ENCODE measurements at regions not wholly inside any gene's neighbourhood (a gene's known extent, or its start where the extent isn't known, plus 50 kb on each side); places are given as distances from the start of the nearest gene placed in this dataset.
A peak's percentile ranks its signal among the peaks of the same experiment; 100 is the strongest.
"Not testable (repeated sequence)": the region's sequence is repeated elsewhere in the genome, so short reads cannot be mapped to it uniquely, and the experiment has no call there.

DNA sequence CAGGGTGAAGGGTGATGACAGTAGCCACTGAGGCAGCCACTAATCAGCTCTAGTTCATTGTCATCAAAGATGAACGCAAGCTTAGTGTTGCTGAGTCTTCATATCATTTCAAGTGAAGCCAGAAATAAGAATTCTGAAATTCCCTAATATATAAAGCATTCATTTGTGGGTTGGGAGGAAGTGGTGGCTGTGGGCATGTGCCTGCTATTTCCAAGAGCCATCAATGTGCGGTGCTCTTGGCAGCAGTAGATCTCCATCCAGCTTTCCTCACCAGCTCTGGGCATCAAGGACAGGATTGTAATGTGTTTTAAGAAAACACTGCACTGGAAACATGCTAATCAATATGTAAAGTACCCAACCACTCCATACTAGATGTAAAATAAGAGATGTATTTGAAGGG, 202.5 kb upstream of the AHR start:
- no peak for DNase-seq

DNA sequence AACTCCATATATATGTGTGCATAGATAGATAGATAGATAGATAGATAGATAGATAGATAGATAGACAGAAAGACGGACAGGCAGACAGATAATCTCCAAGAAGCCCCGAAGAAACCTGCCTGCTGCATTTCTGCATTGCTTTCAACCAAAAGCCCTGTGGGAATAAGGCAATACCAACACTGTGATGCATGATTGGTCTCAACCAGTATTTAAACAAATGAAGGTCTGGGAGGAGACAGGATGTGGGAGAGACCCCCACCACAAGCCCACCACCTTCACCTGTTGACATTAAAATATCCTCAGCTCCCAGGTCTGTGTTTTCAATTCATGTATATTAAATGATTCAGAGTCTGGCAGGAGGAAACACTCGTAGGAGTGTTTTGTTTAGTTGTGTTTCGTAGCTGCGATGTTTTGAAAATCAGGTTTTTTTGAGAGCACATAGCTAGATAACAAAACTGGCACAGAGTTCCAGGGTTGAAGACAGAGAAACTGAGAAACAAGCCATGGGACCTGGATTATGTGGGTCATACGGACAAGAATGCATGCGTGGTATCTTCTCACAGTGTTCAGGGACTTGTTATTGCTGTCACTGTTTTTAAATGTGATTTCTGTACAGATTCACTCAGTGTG, 200.7 kb upstream of the AHR start:
- DNase-seq: no peak

DNA sequence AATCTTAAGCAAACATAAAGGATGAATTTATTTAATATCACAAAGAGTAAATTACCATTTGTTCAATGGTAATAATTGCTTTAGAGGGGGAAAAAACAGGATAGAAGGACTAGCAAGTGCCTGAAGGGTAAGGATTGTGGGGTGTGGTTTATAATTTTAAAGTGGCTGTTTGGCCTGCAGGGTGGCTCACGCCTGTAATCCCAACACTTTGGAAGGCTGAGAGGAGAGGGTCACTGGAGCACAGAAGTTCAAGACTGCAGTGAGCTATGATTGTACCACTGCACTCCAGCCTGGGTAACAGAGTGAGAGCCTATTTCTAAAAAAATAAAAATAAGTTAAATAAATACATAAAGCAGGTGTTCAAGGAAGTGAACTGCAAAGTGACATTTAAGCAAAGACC, 199.9 kb upstream of the AHR start:
- no peak for DNase-seq

DNA sequence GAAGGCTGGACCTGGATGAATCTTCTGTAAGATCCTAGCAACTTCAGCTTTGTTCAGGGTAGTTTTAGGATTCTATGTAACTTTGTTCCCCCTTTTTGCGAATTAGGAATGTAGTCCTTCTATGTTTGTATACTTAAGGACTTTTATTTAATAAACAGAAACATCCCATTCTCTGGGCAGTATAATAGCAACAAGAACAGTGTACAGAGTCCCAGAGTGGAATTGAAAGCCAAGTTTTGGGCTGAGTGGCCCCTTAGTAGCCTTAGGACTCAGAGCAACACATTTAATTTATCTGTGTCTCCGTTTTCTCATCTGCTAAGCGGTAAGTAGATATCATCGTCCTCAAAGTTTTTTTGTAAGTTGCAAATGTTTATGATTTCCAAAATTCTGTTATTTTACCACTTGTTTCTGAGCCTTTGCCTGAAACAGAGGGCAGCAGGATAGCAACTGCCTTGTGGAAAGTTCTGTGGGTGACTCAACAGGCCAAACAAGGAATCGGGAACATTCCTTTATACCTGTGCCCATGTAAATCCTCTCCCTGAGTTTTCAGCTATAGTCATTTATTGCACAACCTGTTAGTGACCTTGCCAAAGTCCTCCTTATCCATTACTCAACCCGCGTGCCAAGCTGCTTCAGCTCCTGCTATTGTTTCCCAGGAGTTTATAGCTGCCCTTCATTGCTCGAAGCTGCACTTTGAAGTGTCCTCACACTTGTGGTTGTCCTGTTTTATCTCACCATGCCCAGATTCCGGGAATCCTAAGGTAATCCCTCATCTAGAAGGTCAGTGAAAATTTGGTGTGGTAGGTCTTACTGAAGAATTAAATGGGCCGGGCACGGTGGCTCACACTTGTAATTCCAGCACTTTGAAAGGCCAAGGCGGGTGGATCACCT, 199.1 kb upstream of the AHR start:
- no peak for DNase-seq

DNA sequence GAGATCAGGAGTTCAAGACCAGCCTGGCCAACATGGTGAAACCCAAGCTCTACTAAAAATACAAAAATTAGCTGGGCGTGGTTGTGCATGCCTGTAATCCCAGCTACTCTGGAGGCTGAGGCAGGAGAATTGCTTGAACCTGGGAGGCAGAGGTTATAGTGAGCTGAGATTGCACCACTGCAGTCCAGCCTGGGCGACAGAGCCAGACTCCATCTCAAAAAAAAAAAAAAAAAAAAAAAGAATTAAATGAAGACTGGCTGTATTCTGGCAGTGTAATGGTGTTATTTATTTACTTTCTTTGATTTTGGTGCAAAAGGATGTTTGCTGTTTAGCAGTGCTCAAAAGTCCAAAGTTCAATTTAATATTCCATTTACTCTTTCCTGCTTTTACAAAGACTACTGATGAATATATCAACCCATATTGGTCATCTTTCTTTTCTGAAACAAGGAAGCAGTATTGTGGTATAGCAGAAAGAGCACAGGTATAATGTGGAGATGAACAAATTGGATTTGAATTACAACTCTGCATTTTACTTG, 198.4 kb upstream of the AHR start:
- not testable (repeated sequence) for DNase-seq

DNA sequence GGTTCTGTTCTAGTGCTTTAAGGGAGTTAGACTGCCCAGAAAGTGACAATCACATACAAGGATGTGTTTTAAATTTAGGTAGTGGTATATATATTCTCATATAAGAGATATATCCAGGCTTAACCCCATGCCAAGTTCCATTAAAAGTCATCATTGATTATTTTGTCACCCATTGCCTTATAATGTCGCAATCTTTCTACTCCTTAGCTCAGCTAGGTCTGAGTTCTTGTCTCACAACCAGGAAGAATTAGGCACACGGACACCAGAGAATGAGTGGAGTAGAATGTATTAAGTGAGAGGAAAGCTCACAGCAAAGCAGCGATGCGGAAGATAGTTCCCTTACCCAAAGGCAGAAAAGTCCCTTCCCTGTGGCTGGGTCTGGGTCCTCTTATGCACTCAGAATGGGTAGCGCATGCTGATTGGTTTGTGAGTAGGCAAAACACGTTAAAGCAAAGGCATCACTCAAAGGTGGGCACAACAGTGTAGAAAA, 197.2 kb upstream of the AHR start:
- DNase-seq: no peak

DNA sequence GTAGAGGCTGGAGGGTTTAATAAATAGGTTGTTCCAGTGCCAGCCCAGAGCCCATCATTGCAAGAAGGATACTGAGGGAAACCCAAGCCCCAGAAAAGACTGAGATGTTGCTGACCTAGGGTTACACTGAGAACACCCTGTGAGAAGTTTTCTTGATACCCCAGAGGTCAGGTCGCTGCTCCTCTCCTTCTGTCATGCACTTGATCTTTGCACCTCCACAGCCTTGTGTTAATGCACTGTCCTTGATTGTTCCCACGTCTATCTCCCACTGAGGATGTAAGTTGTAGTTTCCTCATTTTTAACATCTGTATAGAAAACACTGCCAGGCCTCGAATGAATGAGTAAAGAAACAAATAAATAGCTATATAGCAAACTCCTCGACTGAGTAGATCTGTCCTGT, 195.3 kb upstream of the AHR start:
- DNase-seq: no peak

DNA sequence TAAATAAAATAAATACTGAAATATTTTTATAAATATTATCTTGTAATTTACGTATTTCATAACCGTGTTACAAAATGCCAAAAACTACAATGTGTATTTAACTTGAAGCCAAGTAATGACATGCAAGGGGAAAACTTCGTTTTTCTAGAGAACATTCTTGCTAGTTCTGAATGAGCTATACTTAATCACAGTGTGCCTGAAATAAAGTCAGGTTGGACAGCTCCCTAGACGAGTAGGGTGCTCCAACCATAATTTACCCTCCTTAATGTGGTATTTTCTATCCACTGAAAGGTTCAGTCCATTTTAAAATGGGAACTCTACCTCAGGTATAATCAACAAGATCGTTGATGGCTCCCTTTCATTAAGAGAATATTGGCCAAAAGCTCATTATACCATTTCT, 194.5 kb upstream of the AHR start:
- DNase-seq: no peak

DNA sequence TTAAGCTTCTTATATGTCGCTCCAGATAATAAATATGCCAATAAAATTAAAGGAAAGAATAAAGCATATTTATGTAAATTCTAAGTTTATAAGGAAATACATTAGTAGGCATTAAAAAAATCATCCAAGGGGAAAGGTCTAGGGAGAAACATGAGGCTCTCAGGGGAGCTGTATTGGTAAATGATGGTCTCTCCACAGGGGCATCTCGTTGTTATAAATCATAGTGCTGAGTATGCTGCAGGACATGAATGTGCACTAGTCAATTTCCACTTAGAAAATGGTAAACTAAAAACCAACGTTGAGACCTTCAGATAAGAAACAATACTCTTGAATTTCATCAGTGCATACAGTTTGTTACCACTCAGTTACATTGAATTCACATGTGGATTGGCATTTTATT, 194.0 kb upstream of the AHR start:
- DNase-seq: no peak

DNA sequence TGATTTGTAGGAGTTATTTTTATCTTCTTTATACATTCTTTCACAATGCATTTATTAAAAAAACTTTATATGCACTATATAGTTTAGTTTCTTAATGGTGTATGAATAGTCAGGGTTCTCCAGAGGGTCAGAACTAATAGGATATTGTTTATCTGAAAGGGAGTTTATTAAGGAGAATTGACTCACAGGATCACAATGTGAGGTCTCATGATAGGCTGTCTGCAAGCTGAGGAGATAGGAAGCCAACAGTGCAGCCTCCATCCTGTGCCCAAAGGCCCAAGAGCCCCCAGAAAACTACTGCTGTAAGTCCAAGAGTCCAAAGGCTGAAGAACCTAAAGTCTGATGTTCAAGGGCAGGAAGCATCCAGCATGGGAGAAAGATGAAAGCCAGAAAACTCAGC, 192.8 kb upstream of the AHR start:
- DNase-seq: no peak

DNA sequence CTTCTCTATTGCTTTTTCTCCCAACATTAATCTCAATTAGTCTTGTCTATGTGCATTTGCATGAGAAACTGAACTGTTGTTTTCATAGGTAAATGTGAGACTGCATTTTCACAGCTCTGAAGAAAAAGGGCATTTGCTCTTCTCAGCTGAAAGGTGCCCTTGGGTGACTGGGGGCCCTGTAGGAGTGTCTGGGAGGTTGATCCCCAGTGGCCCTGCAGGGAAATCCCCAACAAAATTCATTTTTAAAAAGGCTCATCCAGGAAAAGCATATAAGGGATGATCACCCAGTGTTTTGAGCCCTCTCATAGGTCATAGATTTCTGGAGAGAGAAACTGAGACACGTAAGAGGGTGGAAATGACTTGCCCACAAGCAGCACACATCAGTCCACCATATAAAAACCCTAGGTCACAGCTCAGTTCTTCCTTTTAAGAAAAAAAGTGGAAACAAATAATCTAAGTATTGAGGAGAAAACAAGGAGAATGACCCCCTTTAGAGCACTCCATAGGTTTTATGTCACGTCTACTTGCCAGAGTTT, 190.3 kb upstream of the AHR start:
- DNase-seq: no peak

DNA sequence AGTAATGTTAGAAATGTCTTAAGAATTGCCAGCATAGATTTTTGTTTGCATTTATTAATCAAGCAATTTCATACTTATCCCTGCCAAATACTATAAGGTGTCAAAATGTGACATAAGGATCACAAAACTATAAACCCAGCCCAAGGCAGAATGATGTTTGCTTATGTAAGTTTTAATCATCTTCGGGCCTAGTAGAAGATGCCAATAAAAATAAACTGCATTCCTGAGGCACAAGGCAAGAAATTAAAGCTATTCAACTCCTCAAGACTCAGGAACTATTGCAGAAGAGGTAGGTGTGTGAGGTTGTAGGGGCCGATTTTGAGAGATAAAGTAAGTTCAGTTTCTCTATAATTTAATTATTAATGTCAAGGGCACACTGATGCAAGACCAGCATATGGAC, 189.4 kb upstream of the AHR start:
- DNase-seq: no peak

DNA sequence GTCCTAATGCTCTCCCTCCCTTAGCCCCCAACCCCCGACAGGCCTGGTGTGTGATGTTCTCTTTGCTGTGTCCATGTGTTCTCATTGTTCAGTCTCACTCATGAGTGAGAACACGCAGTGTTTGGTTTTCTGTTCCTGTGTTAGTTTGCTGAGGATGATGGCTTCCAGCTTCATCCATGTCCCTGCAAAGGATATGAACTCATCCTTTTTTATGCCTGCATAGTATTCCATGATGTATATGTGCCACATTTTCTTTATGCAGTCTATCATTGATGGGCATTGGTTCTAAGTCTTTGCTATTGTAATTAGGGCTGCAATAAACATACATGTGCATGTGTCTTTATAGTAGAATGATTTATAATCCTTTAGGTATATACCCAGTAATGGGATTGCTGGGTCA, 184.7 kb upstream of the AHR start:
- not testable (repeated sequence) for DNase-seq

DNA sequence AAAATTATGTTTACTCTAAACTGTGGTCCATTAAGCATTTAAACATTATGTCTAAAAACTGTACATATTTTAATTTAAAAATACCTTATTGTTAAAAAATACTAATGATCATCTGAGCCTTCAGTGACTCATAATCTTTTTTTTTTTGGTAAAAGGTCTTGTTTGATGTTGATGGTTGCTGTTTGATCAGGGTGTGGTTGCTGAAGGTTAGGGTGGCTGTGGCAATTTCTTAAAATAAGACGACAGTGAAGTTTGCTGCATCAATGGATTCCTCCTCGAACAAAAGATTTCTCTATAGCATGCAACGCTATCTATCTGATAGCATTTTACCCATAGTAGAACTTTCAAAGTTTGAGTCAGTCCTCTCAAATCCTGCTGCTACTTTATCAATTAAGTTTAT, 180.0 kb upstream of the AHR start:
- peak; percentile 21 for DNase-seq

DNA sequence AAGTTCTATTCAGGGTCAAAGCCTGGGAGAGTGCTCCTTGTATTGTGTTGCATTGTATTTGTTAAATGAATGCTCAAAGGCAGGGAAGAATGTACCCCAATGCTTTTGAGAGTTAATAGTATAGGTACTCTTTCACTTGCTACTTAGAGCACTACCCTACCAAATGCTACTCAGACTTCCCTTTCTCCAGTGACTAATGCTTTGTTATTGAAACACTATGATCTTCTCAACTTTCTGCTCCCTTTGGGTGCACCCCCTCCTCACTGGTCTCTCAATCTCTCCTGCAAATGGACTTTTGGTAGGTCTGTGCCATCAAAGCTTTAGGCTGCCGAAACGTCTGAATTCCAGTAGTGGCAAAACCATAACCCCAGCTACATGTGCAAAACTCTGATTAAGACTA, 177.7 kb upstream of the AHR start:
- DNase-seq: no peak

DNA sequence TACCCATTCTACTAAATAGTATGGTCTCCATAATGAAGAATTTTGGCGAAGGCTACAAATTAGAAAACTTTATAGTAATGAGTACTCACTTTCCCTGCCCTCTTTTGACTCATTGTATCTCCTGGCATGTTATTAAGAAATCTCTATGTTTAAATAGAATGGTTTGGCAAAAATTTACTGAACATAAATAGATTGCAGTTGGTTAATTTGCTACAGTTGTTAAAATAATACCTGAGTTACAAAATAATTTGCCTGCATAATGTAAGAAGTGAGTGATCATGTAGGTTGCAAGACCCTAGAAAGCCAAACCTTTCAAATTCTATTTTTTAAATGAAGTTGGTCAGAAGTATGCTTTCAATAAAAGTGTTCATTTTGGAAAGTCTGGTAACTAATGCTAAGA, 176.8 kb upstream of the AHR start:
- no peak for DNase-seq

DNA sequence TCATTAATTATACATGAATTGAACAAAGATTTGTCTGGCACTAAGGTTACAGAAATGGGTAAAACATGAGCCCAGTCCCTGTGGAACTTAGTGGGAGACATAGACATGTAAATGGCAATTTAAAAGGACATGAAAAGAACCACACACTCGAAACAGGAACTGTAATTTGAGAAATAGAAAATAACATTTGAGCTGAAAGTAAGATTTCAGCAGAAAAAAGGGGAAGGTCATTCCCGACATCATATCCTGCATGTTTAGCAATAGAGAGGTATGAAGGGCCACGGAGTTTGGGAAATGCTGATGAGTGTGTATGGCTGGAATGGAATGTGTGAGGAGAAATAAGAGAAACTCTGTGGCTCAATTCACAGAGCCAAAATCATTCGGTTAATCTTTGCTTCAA, 175.4 kb upstream of the AHR start:
- DNase-seq: no peak

DNA sequence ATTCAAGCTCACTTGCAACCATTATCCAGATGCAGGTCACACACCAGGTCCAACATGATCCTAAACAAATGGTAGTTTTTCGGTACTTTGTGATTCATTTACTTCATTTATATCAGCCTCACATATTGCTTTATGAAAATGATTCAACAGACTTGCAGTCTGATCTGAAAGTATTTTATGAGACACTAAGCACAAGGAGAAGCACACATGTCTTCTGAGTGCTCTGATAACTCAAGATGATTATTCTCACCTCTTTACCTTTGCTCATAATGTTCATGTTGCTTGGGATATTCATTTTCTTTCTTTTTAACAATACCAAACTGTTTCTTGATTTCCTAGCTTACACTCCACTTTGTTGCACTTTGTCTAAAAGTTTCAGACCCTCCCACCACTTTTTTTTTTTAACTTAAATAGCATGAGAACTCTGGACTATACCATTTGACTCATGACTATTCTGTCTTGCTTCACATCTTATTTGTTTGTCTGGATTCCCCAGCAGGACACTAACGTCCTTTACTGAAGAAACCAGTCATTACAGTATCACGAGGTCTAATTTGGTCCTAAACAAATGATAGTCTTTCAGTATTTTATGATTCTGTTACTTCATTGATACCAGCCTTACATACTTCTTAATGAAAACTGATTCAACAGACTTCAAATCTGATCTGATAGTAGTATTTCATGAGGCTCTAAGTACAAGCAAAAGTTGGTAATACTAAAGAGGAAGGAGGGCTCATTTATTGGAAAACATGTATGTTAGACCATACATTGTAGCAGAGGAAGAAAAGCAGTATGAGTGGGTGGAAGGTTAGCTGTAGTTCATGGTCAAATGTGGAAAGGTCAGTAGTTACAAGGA, 171.8 kb upstream of the AHR start:
- no peak for DNase-seq

DNA sequence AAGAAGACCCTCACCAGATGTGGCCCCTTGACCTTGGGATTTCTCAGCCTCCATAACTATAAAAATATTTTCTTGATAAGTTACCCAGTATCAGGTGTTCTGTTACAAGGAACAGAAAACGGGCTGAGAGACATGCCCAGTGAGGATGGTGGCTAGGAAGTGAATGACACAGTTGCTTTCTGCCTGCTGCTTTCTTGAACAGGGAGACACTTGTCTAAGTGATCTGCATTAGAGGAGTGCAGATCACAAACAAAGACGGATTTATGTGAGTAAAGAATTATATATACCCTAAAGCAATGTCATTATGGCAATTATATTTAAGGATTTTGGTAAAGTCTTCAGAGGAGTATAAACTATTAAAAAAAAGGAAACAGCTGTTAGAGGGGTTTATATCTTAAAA, 169.2 kb upstream of the AHR start:
- DNase-seq: no peak

DNA sequence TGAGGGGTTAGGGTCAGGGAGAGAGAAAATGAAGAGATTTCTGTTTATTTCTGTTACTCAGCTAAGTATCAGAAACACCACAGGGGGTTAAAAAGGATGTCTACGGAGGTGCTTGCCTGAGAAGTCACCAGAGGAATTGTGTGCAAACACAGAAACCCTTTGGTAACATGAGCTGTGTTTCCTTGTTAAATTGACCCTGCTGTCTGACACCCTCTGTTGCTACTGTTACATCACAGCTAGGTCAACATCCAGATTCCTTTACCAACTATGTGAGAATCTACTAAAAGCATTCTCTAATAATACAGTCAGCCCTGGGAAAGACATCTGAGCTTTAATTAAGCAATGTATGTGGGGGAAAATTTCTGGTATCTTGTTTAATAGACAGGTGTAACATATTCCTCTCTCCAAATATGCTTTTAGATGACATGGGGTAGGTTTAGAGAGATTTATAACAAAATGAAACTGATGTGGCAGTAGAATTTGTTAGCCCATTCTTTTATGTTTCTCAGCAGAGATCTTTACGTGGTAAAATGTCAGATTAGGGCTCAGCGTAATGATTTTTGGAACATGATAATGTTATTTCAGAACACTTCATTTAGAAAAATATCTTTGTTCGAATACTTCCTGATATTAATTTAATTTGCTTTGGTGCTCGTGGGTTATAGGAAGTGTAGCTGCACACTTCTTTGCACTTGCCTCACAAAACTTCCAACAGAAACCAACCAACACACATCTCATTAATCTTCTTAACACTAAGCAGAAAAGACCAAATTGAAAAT, 168.0 kb upstream of the AHR start:
- no peak for DNase-seq

DNA sequence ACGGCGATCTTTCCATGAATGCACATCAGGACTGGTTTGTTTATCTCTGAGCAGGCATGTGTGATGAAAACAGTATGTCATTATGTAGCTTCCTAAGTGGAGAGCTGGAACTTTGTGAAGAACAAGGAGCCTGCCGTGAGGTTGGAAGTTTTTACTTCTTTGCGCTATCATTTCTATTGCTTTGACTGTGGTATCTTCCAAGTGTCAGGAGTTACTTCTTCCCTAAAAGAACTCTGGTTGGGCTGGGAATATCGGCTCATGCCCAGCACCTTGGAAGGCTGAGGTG, 167.4 kb upstream of the AHR start:
- no peak for DNase-seq

DNA sequence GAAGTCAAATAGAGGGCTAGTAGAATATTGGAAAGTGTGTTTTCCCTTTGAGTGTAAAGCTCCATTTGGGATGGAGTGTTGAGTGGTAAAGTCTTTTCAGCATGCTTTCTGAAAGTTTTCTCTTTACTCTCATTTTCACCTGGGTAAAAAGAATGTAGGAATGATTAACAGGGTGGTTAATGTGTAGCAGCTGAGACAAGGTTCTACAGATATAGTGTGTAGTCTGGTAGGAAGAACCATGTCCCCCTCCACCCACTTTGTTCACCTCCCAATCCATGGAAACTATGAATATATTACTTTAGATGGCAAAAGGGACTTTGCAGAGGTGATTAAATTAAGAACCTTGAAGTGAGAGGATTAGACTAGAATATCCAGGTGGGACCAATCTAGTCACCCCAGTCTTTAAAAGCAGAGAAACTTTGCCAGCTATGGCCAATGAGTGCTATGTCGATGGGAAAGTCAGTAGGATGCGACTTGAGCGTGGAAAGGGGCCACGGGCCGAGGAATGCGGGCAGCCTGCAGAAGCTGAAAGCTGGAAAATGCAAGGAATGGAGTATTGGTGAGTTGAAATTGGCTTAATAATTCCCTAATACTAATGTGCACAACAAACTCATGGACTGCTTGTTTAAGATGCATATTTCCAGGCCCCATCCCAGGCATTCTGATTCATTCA, 166.3 kb upstream of the AHR start:
- no peak for DNase-seq
